GM10266 (cell line): ENCODE measurements at regions not wholly inside any gene's neighbourhood (a gene's known extent, or its start where the extent isn't known, plus 50 kb on each side); places are given as distances from the start of the nearest gene placed in this dataset.

Source experiments
- DNase-seq: peaks from one replicate; pipeline ENCODE4 v3.0.0; 2012; ENCODE audit errors: extremely low spot score
- CTCF ChIP-seq: IDR thresholded peaks from 2 replicates; pipeline ENCODE4 v1.5.1; 2012; ENCODE audit warnings: mild to moderate bottlenecking, low read depth; ENCODE audit not compliant: control insufficient read depth, insufficient read depth; ENCODE audit errors: missing control alignments

- DNase-seq = no peak
- TF ChIP-seq CTCF = no peak
Measured at GRCh38 chr4:170674176-170674575, 584.4 kb upstream of the AADAT start.

- TF ChIP-seq CTCF = no peak
- no peak for DNase-seq
Measured at GRCh38 chr4:170672381-170672965, 582.7 kb upstream of the AADAT start.

GRCh38 chr4:170671171-170671570 lies 581.4 kb upstream of the AADAT start:
- no peak for DNase-seq
- no peak for TF ChIP-seq CTCF

GRCh38 chr4:170667814-170668213 lies 578.1 kb upstream of the AADAT start:
- no peak for DNase-seq
- TF ChIP-seq CTCF = no peak

DNA sequence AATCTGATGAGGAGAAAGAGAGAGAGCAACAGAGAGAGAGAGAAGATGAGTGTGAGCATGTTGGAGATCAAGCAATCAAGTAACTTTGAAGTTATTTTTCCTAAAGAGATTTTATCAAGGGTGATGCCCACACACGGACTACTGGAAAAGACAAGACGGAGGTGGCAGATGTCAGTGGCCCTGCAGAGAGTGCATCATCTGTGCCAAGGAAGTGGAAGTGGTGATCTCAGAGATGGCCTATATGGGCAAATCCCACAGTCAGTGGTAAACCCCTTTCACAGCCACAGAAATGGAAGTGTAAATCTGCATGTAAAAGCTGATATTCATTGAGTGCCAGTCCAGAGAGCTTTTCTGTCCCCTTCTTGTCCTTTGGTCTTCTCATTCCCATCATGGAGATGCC lies 577.2 kb upstream of the AADAT start:
- no peak for TF ChIP-seq CTCF
- no peak for DNase-seq

GRCh38 chr4:170662250-170662649 lies 572.5 kb upstream of the AADAT start:
- DNase-seq = no peak
- TF ChIP-seq CTCF = no peak

DNA sequence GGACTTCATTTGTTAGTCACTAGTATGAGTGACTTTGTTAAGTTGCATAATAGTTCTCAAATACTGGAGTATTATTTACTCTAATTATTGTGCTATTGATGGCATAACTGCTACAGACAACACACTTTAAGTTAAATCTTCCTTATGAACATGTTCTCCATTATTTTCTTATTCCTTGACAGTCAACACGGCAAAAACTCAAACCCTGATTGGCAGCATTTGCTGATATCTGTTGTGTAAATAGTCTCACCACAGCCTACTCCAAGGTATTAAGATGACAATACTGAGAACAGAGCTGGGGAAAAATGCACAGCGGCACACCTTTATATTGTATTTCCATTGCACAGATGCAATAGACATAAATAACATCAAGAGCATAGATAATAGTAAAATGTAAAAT lies 568.0 kb upstream of the AADAT start:
- no peak for TF ChIP-seq CTCF
- no peak for DNase-seq

DNA sequence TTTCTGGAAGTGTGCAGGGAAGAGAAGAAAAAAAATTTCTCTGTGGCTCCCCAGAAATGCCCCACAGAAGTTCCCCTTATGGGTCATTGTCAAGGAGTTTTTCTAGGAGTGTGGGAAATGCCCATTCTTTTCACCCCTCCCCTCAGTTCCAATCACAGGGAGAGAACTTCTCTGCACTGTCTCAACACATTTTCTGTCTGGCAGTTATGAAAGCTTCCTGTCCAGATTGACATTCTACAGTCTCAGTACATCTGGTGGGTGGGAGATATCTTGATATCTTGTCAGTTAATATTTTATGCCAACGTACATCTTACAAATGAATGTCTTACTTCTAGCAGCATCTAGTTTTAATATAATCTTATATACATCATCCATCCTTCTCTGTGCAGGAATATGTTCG lies 566.8 kb upstream of the AADAT start:
- no peak for TF ChIP-seq CTCF
- DNase-seq = no peak
